ENCODE measurements at regions not wholly inside any gene's neighbourhood (a gene's known extent, or its start where the extent isn't known, plus 50 kb on each side); places are given as distances from the start of the nearest gene placed in this dataset.

DNA sequence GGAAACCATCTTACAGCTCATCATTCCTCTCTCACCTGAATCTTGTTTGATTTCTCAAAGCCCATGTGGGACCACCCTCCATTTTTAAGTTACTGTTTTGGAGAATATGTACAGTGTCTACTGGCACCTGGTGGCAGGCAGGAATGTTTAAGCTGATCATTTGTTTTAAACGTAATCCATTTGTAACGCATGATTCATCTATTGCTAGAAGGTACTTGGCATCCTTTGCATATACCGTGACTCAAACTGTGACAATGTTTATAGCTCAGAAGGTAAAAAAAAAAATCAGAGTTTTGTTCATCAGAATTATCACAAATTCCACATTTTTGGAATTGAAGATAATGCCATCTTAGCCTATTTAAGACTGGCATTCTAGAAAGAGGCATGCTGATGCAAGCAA is 1007.5 kb upstream of the EEF2KMT start:
- H3K27me3 ChIP-seq (ENCODE audit: control insufficient read depth in 3 of 3, insufficient read depth in 3 of 3, low read length in 2 of 3), result no peaks in the 10 kb centered on the region
- no peak overlapping the region for H3K9ac ChIP-seq (ENCODE audit: insufficient read depth in 1 of 2, low read length in 2 of 2)
- TF ChIP-seq, protein P1, sequence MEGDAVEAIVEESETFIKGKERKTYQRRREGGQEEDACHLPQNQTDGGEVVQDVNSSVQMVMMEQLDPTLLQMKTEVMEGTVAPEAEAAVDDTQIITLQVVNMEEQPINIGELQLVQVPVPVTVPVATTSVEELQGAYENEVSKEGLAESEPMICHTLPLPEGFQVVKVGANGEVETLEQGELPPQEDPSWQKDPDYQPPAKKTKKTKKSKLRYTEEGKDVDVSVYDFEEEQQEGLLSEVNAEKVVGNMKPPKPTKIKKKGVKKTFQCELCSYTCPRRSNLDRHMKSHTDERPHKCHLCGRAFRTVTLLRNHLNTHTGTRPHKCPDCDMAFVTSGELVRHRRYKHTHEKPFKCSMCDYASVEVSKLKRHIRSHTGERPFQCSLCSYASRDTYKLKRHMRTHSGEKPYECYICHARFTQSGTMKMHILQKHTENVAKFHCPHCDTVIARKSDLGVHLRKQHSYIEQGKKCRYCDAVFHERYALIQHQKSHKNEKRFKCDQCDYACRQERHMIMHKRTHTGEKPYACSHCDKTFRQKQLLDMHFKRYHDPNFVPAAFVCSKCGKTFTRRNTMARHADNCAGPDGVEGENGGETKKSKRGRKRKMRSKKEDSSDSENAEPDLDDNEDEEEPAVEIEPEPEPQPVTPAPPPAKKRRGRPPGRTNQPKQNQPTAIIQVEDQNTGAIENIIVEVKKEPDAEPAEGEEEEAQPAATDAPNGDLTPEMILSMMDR (IDR thresholded peaks at IDR 0.05; ENCODE audit: control extremely low read depth, extremely low read depth), result no peak
- ATAC-seq (ENCODE audit: insufficient read depth, low FRiP score), result no peak
- 68 to 79% methylated on average over 3 of the region's 3 CpGs for WGBS, 2 donors
- peaks cover 0 to 2% (median 0%) of the 10 kb centered on the region in 4 donors for H3K9me3 ChIP-seq (ENCODE audit: control insufficient read depth in 4 of 4, insufficient read depth in 3 of 4, low read length in 3 of 4)
- DNase-seq, result no peak
- H3K4me3 ChIP-seq, result no peak overlapping the region
- H3K27ac ChIP-seq (ENCODE audit: low read depth in 1 of 2, low read length in 1 of 2), result no peak overlapping the region
- no peaks in the 10 kb centered on the region for H3K4me1 ChIP-seq (ENCODE audit: control insufficient read depth in 5 of 5, insufficient read depth in 5 of 5, low read length in 5 of 5)
- no peaks in the 10 kb centered on the region for H3K36me3 ChIP-seq (ENCODE audit: control insufficient read depth in 4 of 4, insufficient read depth in 4 of 4, low read length in 4 of 4)

DNA sequence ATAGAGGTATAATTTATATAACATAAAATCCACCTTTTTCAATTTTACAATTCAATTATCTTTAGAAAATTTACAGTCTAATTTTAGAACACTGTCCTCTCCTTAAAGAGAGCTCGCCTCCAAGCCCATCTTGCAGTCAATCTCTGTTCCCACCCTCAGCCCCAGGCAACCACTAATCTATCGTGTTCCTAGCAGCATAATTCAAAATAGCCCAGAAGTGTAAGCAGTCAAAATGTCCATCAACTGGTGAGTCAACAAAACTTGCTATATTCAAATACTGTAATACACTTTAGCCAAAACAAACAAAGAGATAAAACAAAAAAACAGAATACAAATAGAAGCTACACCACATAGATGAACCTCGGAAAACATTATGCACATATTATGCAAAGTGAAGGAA is 1006.8 kb upstream of the EEF2KMT start:
- DNase-seq (no peak), ATAC-seq (ENCODE audit: insufficient read depth, low FRiP score) (no peak)
- 65 to 67% methylated on average over 3 of the region's 3 CpGs for WGBS, 2 donors
- no peak overlapping the region for H3K4me3 ChIP-seq
- H3K9ac ChIP-seq (ENCODE audit: insufficient read depth in 1 of 2, low read length in 2 of 2), result no peak overlapping the region
- TF ChIP-seq, protein P1 (IDR thresholded peaks at IDR 0.05; ENCODE audit: control extremely low read depth, extremely low read depth), result no peak
- no peaks in the 10 kb centered on the region for H3K36me3 ChIP-seq (ENCODE audit: control insufficient read depth in 4 of 4, insufficient read depth in 4 of 4, low read length in 4 of 4)
- H3K4me1 ChIP-seq (ENCODE audit: control insufficient read depth in 5 of 5, insufficient read depth in 5 of 5, low read length in 5 of 5), result no peaks in the 10 kb centered on the region
- no peak overlapping the region for H3K27ac ChIP-seq (ENCODE audit: low read depth in 1 of 2, low read length in 1 of 2)
- H3K9me3 ChIP-seq (ENCODE audit: control insufficient read depth in 4 of 4, insufficient read depth in 3 of 4, low read length in 3 of 4), result peaks cover 0 to 2% (median 0%) of the 10 kb centered on the region in 4 donors
- no peaks in the 10 kb centered on the region for H3K27me3 ChIP-seq (ENCODE audit: control insufficient read depth in 3 of 3, insufficient read depth in 3 of 3, low read length in 2 of 3)

DNA sequence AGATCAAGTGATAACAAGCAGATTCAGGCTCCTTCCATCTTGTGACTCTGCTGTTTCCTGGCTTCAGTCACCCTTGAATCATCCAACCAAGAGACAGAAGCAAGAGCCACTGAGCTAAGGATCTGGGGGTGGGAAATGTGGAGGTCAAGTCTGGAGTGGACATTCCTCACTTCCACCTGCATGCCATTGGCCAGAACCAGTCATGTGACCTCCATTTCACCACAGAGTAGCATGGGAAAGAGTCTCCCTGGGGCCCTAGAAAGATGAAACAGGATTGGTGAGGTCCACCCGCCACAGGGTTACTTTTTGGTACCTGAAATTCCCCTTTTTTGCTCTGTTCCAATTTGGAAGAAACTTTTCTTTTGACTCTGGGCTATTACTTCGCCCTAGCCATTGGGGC is 1006.0 kb upstream of the EEF2KMT start:
- TF ChIP-seq, protein P1 (IDR thresholded peaks at IDR 0.05; ENCODE audit: control extremely low read depth, extremely low read depth), result no peak
- DNase-seq (no peak), ATAC-seq (ENCODE audit: insufficient read depth, low FRiP score) (no peak)
- H3K4me1 ChIP-seq (ENCODE audit: control insufficient read depth in 5 of 5, insufficient read depth in 5 of 5, low read length in 5 of 5), result no peaks in the 10 kb centered on the region
- no peaks in the 10 kb centered on the region for H3K27me3 ChIP-seq (ENCODE audit: control insufficient read depth in 3 of 3, insufficient read depth in 3 of 3, low read length in 2 of 3)
- no peak overlapping the region for H3K4me3 ChIP-seq
- H3K9ac ChIP-seq (ENCODE audit: insufficient read depth in 1 of 2, low read length in 2 of 2), result no peak overlapping the region
- H3K27ac ChIP-seq (ENCODE audit: low read depth in 1 of 2, low read length in 1 of 2), result no peak overlapping the region
- peaks cover 0 to 2% (median 0%) of the 10 kb centered on the region in 4 donors for H3K9me3 ChIP-seq (ENCODE audit: control insufficient read depth in 4 of 4, insufficient read depth in 3 of 4, low read length in 3 of 4)
- no peaks in the 10 kb centered on the region for H3K36me3 ChIP-seq (ENCODE audit: control insufficient read depth in 4 of 4, insufficient read depth in 4 of 4, low read length in 4 of 4)
- WGBS, 2 donors, result 36 to 58% methylated on average over 2 of the region's 2 CpGs

DNA sequence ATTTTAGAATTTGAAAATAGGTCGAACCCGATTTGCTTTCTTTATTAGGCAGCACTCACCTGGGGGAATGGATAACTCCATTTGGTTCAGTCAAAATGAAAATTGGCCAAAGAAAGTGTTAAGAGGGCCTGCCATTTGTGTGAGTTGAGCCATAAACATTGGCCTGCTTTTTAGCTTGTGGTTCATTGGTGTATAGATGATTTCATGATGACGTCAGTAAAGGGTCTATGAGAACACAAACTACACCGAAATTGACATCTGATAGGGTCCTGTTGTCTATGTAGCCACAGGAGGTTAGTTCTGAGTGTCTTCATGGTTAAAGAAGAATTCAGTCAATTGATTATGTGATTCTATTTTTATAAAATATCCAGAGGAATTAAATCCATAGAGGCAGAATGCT is 1001.5 kb upstream of the EEF2KMT start:
- Histone ChIP-seq H3K9ac (ENCODE audit: insufficient read depth in 1 of 2, low read length in 2 of 2) (no peak overlapping the region), H3K4me3 (no peak overlapping the region), H3K27ac (ENCODE audit: low read depth in 1 of 2, low read length in 1 of 2) (no peak overlapping the region), H3K36me3 (ENCODE audit: control insufficient read depth in 4 of 4, insufficient read depth in 4 of 4, low read length in 4 of 4) (no peaks in the 10 kb centered on the region), H3K9me3 (ENCODE audit: control insufficient read depth in 4 of 4, insufficient read depth in 3 of 4, low read length in 3 of 4) (peaks cover 0 to 2% (median 0%) of the 10 kb centered on the region in 4 donors), H3K27me3 (ENCODE audit: control insufficient read depth in 3 of 3, insufficient read depth in 3 of 3, low read length in 2 of 3) (no peaks in the 10 kb centered on the region), H3K4me1 (ENCODE audit: control insufficient read depth in 5 of 5, insufficient read depth in 5 of 5, low read length in 5 of 5) (no peaks in the 10 kb centered on the region)
- TF ChIP-seq, protein P1 (IDR thresholded peaks at IDR 0.05; ENCODE audit: control extremely low read depth, extremely low read depth), result no peak
- ATAC-seq (ENCODE audit: insufficient read depth, low FRiP score) (no peak), DNase-seq (no peak)
- WGBS, 2 donors, result 81 to 86% methylated on average over 4 of the region's 4 CpGs

Measured in lung (tissue), 11 donors.